A549 (cell line): ENCODE measurements at regions not wholly inside any gene's neighbourhood (a gene's known extent, or its start where the extent isn't known, plus 50 kb on each side); places are given as distances from the start of the nearest gene placed in this dataset.

ENCODE experiments used
- NR3C1 ChIP-seq: fragments of >200 bp; sonication (Bioruptor Twin); formaldehyde crosslinking; IDR thresholded peaks from 3 replicates; pipeline ENCODE4 v1.6.1; 2017
- TF ChIP-seq, protein P1 (sequence below): IDR thresholded peaks from 2 replicates; pipeline ENCODE4 v1.6.1; 2012
- TF ChIP-seq, protein P2 (sequence below): fragments of >200 bp; sonication (Bioruptor Twin); formaldehyde crosslinking; IDR thresholded peaks from 3 replicates; pipeline ENCODE4 v1.5.1; 2016
- TF ChIP-seq, protein P3 (sequence below): fragments of 450-650 bp; IDR thresholded peaks from 2 replicates; pipeline ENCODE4 v1.6.1; 2014; ENCODE audit warnings: antibody characterized with exemption
- TF ChIP-seq, protein P4 (sequence below): fragments of 200-600 bp; sonication (generic); IDR thresholded peaks from 2 replicates; pipeline ENCODE4 v1.6.1; 2016; ENCODE audit warnings: antibody characterized with exemption, mild to moderate bottlenecking, moderate library complexity

DNA sequence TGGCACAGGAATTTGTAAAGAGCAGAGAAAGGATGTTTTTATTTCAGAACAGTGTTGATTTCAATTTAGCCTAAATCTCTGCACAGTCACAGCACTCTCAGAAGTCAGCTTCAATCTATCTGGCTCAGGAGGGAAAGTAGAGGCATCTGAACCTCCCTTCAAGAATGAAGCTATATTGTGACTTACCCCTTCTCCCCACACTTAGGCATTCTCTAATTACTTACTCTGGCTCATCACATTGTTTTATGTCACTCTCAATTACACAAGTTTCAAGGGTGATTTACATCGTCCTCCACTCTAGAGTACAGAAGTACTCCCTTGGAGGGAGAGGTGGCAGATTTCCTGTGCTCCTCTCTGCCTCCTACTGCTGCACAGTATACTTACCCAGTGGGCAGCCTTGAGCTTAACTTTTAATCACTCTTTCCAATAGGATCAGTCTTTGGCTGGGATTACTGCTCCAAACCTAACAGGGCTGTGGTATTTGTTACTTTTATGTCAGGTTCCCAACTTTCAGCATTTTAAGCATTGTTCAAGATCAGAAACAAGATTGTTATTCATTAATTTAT is 211.4 kb downstream of the AASDHPPT start:
- TF ChIP-seq, protein P1, sequence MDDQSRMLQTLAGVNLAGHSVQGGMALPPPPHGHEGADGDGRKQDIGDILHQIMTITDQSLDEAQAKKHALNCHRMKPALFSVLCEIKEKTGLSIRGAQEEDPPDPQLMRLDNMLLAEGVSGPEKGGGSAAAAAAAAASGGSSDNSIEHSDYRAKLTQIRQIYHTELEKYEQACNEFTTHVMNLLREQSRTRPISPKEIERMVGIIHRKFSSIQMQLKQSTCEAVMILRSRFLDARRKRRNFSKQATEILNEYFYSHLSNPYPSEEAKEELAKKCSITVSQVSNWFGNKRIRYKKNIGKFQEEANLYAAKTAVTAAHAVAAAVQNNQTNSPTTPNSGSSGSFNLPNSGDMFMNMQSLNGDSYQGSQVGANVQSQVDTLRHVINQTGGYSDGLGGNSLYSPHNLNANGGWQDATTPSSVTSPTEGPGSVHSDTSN = no peak
- TF ChIP-seq, protein P2, sequence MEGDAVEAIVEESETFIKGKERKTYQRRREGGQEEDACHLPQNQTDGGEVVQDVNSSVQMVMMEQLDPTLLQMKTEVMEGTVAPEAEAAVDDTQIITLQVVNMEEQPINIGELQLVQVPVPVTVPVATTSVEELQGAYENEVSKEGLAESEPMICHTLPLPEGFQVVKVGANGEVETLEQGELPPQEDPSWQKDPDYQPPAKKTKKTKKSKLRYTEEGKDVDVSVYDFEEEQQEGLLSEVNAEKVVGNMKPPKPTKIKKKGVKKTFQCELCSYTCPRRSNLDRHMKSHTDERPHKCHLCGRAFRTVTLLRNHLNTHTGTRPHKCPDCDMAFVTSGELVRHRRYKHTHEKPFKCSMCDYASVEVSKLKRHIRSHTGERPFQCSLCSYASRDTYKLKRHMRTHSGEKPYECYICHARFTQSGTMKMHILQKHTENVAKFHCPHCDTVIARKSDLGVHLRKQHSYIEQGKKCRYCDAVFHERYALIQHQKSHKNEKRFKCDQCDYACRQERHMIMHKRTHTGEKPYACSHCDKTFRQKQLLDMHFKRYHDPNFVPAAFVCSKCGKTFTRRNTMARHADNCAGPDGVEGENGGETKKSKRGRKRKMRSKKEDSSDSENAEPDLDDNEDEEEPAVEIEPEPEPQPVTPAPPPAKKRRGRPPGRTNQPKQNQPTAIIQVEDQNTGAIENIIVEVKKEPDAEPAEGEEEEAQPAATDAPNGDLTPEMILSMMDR = no peak
- TF ChIP-seq, protein P3, sequence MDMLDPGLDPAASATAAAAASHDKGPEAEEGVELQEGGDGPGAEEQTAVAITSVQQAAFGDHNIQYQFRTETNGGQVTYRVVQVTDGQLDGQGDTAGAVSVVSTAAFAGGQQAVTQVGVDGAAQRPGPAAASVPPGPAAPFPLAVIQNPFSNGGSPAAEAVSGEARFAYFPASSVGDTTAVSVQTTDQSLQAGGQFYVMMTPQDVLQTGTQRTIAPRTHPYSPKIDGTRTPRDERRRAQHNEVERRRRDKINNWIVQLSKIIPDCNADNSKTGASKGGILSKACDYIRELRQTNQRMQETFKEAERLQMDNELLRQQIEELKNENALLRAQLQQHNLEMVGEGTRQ = no peak
- TF ChIP-seq, protein P4, sequence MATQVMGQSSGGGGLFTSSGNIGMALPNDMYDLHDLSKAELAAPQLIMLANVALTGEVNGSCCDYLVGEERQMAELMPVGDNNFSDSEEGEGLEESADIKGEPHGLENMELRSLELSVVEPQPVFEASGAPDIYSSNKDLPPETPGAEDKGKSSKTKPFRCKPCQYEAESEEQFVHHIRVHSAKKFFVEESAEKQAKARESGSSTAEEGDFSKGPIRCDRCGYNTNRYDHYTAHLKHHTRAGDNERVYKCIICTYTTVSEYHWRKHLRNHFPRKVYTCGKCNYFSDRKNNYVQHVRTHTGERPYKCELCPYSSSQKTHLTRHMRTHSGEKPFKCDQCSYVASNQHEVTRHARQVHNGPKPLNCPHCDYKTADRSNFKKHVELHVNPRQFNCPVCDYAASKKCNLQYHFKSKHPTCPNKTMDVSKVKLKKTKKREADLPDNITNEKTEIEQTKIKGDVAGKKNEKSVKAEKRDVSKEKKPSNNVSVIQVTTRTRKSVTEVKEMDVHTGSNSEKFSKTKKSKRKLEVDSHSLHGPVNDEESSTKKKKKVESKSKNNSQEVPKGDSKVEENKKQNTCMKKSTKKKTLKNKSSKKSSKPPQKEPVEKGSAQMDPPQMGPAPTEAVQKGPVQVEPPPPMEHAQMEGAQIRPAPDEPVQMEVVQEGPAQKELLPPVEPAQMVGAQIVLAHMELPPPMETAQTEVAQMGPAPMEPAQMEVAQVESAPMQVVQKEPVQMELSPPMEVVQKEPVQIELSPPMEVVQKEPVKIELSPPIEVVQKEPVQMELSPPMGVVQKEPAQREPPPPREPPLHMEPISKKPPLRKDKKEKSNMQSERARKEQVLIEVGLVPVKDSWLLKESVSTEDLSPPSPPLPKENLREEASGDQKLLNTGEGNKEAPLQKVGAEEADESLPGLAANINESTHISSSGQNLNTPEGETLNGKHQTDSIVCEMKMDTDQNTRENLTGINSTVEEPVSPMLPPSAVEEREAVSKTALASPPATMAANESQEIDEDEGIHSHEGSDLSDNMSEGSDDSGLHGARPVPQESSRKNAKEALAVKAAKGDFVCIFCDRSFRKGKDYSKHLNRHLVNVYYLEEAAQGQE = no peak
- TF ChIP-seq NR3C1 = no peak
